Activated T-helper 1 cell treated with anti-CD3 and anti-CD28 coated beads, Interleukin-2, amount 50 U/mL, for 16 hours (primary cell): ENCODE measurements at regions not wholly inside any gene's neighbourhood (a gene's known extent, or its start where the extent isn't known, plus 50 kb on each side); places are given as distances from the start of the nearest gene placed in this dataset.
"Not testable (repeated sequence)": the region's sequence is repeated elsewhere in the genome, so short reads cannot be mapped to it uniquely, and the experiment has no call there.

Experiments used
- DNase-seq, 2 donors: peaks; one replicate each; pipeline ENCODE4 v3.0.0-alpha.2; 2020; ENCODE audit warnings: low read depth in 1 of 2, low spot score in 1 of 2

- DNase-seq, result not testable (repeated sequence)
Measured at GRCh38 chr1:243074224-243074623, 180.9 kb downstream of the CEP170 start.

- DNase-seq, result not testable (repeated sequence)
Measured at GRCh38 chr1:243067056-243067455, 188.0 kb downstream of the CEP170 start.

- not testable (repeated sequence) for DNase-seq
Measured at GRCh38 chr1:243061965-243062364, 193.1 kb downstream of the CEP170 start.

- DNase-seq, result not testable (repeated sequence)
Measured at GRCh38 chr1:243055510-243055909, 199.6 kb downstream of the CEP170 start.

- DNase-seq, result not testable (repeated sequence)
Measured at GRCh38 chr1:243055091-243055490, 200.0 kb downstream of the CEP170 start.

- not testable (repeated sequence) for DNase-seq
Measured at GRCh38 chr1:243054681-243055080, 200.4 kb downstream of the CEP170 start.

- DNase-seq, result not testable (repeated sequence)
Measured at GRCh38 chr1:243053048-243053447, 202.0 kb downstream of the CEP170 start.

- DNase-seq, result not testable (repeated sequence)
Measured at GRCh38 chr1:243050613-243051012, 204.5 kb downstream of the CEP170 start.

GRCh38 chr1:243049716-243050115 is 205.4 kb downstream of the CEP170 start:
- DNase-seq, result not testable (repeated sequence)

GRCh38 chr1:243021365-243021764 is 233.7 kb downstream of the CEP170 start:
- DNase-seq, result not testable (repeated sequence)

- DNase-seq, result peak in 1 of 2 donors; percentile 12
Measured at GRCh38 chr1:243019030-243019635, 235.9 kb downstream of the CEP170 start.

GRCh38 chr1:243010719-243011118 is 244.4 kb downstream of the CEP170 start:
- DNase-seq, result not testable (repeated sequence)

- DNase-seq, result not testable (repeated sequence)
Measured at GRCh38 chr1:243001003-243001402, 254.1 kb downstream of the CEP170 start.

- not testable (repeated sequence) for DNase-seq
Measured at GRCh38 chr1:242992776-242993175, 262.3 kb downstream of the CEP170 start.

GRCh38 chr1:242985096-242985495 is 270.0 kb downstream of the CEP170 start:
- DNase-seq, result not testable (repeated sequence)

- DNase-seq, result not testable (repeated sequence)
Measured at GRCh38 chr1:242973341-242973740, 281.7 kb downstream of the CEP170 start.

- no peak for DNase-seq
Measured at GRCh38 chr1:242966892-242967291, 288.2 kb downstream of the CEP170 start.

- not testable (repeated sequence) for DNase-seq
Measured at GRCh38 chr1:242959397-242959796, 295.7 kb downstream of the CEP170 start.

- DNase-seq, result not testable (repeated sequence)
Measured at GRCh38 chr1:242954945-242955344, 300.1 kb downstream of the CEP170 start.

- no peak for DNase-seq
Measured at GRCh38 chr1:242946206-242946605, 308.9 kb downstream of the CEP170 start.

GRCh38 chr1:242936725-242937124 is 318.4 kb downstream of the CEP170 start:
- not testable (repeated sequence) for DNase-seq

GRCh38 chr1:242924717-242925116 is 330.4 kb downstream of the CEP170 start:
- not testable (repeated sequence) for DNase-seq

- not testable (repeated sequence) for DNase-seq
Measured at GRCh38 chr1:242923603-242924002, 331.5 kb downstream of the CEP170 start.
